HG02973 (cell line): ENCODE measurements at regions not wholly inside any gene's neighbourhood (a gene's known extent, or its start where the extent isn't known, plus 50 kb on each side); places are given as distances from the start of the nearest gene placed in this dataset.
"Not testable (repeated sequence)": the region's sequence is repeated elsewhere in the genome, so short reads cannot be mapped to it uniquely, and the experiment has no call there.

Experiments used
- ATAC-seq: cut with Tn5 transposase; IDR thresholded peaks from one replicate; pipeline ENCODE4 v1.9.1; 2021; ENCODE audit warnings: moderate library complexity; ENCODE audit not compliant: unreplicated experiment

DNA sequence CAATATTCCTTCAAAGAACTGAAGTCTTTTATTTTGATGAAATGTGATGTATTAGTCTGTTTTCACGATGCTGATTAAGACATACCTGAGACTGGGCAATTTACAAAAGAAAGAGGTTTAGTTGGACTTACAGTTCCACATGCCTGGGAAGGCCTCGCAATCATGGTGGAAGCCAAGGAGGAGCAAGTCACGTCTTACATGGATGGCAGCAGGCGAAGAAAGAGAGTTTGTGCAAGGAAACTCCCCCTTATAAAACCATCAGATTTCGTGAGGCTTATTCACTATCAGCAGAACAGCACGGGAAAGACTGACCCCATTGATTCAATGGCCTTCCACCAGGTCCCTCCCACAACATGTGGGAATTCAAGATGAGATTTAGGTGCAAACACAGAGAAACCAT is 750.3 kb upstream of the KCND2 start:
- ATAC-seq: no peak

DNA sequence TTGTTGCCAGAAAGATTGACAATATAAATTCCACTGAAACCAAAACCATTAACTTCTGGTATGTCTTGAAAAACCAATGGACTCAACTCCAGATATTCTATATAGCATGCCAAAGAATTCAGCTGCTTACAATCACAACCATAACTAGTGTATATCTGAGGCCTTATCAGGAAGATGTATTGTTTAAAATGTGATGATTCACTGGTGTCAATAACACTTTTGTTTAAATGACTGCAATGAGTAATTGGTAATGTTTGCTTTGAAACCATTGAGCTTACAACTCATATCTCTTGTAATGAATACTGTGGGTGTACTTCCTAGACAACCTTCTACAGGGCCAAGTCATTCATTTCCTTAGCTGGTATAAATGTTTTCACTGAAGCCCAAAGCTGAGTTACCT is 727.9 kb upstream of the KCND2 start:
- ATAC-seq: no peak

- ATAC-seq: no peak
Measured at GRCh38 chr7:119555788-119556187, 717.2 kb upstream of the KCND2 start.

DNA sequence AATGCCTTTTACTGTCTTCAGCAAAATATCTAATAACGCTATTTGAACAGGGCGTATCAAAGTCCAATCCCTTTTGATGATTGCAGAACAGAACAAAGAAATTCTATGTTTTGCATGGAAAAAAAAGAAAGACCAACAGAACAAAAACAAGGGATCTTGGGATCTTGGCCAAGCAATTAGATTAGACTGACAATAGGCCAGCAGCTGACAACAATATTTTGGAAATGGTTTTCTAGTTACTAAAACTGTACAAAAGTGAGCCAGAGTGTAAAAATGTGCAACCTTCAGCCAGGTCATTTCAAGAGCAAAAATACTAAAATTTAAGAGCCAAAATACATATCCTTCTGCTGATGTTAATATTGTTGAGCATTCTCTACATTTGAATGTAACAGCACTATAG is 716.5 kb upstream of the KCND2 start:
- no peak for ATAC-seq

DNA sequence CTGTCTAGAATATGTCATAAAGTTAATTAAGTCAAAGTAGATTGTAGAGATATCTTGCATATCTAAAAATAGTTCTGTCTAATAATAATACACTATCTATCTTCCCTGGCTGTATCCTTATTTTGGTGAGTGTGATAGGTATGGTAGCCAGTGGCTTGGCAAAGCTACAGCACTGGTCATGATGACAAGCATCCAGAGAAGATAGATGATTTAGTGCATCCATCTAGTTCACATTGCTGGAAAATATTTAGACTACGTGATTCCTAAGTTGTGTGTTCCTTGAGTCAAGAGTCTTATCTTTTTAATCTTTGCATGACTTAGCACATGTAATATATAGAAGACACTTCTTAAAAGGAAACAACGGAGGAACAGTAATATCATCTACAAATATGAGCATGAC is 711.2 kb upstream of the KCND2 start:
- ATAC-seq: no peak

DNA sequence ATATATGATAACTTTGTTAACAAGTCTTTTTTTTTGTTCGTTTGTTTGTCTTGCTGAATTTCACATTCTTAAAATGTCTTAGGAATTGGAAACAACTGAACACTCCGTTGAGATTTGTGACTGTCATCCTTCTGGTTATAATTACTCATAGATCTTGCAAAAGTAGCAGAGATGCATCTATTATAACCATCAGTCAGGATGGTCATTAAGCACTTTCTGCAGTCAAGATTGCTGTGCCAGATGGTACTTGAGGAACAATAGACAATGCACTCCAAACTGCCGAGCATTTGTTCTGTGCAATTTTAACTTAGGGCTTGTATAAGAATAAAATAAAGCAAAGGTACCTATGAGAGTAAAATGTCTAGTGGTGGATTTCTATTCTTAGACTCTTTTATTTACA is 710.1 kb upstream of the KCND2 start:
- no peak for ATAC-seq

- no peak for ATAC-seq
Measured at GRCh38 chr7:119571666-119572065, 701.3 kb upstream of the KCND2 start.

- no peak for ATAC-seq
Measured at GRCh38 chr7:119572132-119572531, 700.8 kb upstream of the KCND2 start.

GRCh38 chr7:119572541-119572940 is 700.4 kb upstream of the KCND2 start:
- no peak for ATAC-seq

DNA sequence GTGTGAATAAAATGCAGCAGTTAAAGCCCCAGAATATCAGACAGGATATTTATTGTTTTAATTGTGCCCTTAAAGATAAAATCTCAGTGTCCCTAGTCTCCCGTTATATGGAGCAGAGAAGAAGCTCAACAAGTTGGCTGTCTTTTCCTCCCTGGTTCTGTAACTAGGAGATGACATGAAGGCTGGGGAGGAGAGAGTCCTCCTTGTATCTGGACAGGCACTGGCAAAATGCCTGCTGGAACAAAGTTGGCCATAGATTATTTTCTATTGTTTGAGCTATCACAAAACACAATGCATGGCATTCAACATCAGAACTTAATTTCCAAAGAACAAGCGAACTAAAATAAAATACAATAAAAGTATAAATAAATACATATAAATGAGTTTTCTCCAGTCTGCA is 694.9 kb upstream of the KCND2 start:
- ATAC-seq: no peak

GRCh38 chr7:119594956-119595355 is 678.0 kb upstream of the KCND2 start:
- no peak for ATAC-seq

DNA sequence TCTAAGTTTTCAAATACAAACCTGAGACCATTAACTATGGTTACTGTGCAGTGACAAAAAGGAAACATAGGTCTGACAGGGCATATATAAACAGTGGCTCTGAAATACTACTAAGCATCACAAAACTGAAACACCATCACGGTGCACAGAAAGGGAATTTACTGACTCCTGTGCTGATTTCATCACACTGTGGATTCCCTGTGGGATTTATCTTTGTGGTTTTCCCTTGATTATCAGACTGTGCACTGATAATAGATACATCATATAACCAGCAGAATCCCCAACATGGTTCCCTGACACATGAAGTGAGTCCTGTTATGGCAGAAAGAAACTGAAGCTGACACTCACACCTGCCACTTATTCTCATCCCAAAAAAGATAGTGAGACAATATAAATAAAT is 676.3 kb upstream of the KCND2 start:
- ATAC-seq: no peak

DNA sequence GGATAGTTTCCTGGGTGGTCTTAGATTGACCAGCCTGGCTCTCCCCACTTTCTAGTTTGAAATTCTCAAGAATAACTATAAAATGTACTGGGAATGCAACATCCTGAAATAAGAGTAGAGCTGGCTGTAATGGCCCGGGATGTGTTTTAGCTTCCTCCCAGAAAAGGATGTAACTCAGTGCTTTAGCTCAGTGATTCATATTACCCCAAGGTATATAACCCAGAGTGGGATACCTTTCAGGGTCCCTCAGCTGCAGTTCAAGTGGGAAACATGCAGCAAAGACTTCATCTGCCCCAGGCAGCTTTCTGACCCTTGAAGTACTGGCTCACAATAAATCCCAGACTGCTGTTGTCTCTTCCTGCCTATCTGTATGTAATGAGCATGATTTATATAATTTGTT is 666.7 kb upstream of the KCND2 start:
- ATAC-seq: no peak

- no peak for ATAC-seq
Measured at GRCh38 chr7:119620769-119621168, 652.2 kb upstream of the KCND2 start.

- no peak for ATAC-seq
Measured at GRCh38 chr7:119623427-119623826, 649.5 kb upstream of the KCND2 start.

- no peak for ATAC-seq
Measured at GRCh38 chr7:119630406-119630969, 642.5 kb upstream of the KCND2 start.

DNA sequence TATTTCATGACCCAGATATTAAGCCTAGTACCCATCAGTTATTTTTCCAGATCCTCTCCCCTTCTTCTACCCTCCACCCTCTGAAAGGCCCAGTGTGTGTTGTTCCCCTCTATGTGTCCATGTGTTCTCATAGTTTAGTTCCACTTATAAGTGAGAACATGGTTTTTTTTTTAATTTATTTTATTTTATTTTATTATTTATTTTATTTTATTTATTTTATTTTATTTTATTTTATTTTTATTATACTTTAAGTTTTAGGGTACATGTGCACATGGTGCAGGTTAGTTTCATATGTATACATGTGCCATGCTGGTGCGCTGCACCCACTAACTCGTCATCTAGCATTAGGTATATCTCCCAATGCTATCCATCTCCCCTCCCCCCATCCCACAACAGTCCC is 639.2 kb upstream of the KCND2 start:
- not testable (repeated sequence) for ATAC-seq

DNA sequence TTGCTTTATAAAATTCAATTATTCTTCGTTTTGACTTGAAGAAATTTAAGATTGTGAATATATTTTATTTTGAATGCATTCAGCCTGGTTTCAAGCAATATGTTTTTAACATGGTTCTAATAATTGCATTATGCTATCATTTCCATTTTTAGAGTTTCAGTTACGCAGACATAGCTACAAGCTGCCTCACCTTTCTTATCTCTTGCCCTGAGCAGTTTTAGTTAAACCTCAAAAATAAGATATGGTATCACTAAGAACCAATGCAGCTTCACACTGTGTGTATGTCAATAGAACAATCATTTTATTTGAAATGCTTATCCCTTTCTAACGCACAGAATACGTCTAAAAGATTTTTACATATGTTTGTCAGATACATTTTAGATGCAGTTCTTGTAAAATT is 632.6 kb upstream of the KCND2 start:
- ATAC-seq: no peak

GRCh38 chr7:119640861-119641260 is 632.1 kb upstream of the KCND2 start:
- ATAC-seq: no peak

DNA sequence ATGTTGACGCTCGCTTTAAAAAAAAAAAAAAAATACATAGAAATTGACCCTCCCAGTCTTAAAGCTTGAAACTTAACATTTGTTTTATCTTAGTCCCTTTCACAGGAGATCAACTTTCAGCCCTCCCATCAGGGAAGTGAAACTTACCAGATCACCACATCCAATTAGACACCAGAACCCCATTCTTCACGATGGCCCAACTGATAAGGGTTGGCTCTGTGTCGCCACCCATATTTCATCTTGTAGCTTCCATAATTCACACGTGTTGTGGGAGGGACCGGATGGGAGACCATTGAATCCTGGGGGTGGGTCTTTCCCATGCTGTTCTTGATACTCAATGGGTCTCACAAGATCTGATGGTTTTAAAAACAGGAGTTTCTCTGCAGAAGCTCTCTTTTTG is 629.4 kb upstream of the KCND2 start:
- no peak for ATAC-seq

DNA sequence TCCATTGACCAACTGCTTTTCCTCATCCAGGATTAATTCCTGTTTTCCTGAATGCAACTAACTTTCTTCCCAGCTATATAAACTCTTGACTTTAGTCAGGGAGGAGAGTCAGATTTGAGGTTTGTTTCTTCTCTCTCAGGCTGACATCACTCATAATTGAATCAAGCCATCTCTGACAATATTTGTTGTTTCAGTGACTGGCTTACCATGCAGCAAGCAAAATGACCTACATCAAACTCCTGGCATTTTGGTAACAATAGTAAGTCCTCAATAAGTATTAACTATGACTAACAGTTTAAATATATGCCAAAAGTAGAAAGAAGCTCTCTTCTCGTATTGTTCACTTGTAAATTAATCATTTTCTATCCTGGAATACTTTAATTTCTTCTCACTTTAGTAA is 625.7 kb upstream of the KCND2 start:
- no peak for ATAC-seq

DNA sequence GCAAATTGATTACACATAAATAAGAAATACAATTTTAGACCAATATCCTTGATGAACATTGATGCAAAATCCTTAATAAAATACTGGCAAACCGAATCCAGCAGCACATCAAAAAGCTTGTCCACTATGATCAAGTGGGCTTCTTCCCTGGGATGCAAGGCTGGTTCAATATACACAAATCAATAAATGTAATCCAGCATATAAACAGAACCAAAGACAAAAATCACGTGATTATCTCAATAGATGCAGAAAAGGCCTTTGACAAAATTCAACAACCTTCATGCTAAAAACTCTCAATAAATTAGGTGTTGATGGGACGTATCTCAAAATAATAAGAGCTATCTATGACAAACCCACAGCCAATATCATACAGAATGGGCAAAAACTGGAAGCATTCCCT is 624.2 kb upstream of the KCND2 start:
- not testable (repeated sequence) for ATAC-seq

DNA sequence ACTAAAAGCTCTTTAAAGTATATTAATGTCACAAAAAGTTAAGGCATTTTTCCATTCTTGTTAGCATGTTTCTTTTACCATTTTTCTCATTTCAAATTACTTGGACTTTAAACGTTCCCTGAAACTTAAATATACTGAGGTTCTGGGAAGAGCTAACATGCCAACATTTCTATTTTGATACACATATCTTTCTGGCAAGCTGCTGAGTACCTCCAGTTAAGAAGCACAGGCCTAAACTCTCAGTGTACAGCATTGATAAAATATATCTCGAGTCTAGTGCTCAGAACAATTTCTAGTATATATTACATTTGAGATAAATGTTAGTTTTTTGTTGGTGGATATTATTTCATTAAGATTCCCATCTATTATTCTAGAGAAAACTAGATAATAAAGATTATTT is 612.9 kb upstream of the KCND2 start:
- no peak for ATAC-seq

GRCh38 chr7:119664601-119665000 is 608.4 kb upstream of the KCND2 start:
- ATAC-seq: no peak
